ENCODE measurements at regions not wholly inside any gene's neighbourhood (a gene's known extent, or its start where the extent isn't known, plus 50 kb on each side); places are given as distances from the start of the nearest gene placed in this dataset.

GRCh38 chr14:62409626-62410300 lies 635.5 kb downstream of the KCNH5 start:
- H3K27me3 ChIP-seq (ENCODE audit: control insufficient read depth, insufficient read depth, low read length), result no peaks in the 10 kb centered on the region
- H3K36me3 ChIP-seq (ENCODE audit: control insufficient read depth, insufficient read depth, low read length), result no peaks in the 10 kb centered on the region
- no peak overlapping the region for H3K4me3 ChIP-seq (ENCODE audit: low read depth, low read length)
- no peak for TF ChIP-seq CTCF (IDR thresholded peaks at IDR 0.05; ENCODE audit: insufficient read depth, low read length, severe bottlenecking)
- DNase-seq (ENCODE audit: low read depth) (peak; percentile 76), FAIRE-seq (no peak)

GRCh38 chr14:62420847-62421246 lies 624.4 kb downstream of the KCNH5 start:
- Histone ChIP-seq H3K36me3 (ENCODE audit: control insufficient read depth, insufficient read depth, low read length) (no peaks in the 10 kb centered on the region), H3K27me3 (ENCODE audit: control insufficient read depth, insufficient read depth, low read length) (no peaks in the 10 kb centered on the region), H3K4me3 (ENCODE audit: low read depth, low read length) (no peak overlapping the region)
- no peak for TF ChIP-seq CTCF (IDR thresholded peaks at IDR 0.05; ENCODE audit: insufficient read depth, low read length, severe bottlenecking)
- no peak for DNase-seq (ENCODE audit: low read depth)
- FAIRE-seq, result no peak

GRCh38 chr14:62428429-62429203 lies 616.6 kb downstream of the KCNH5 start:
- TF ChIP-seq CTCF (IDR thresholded peaks at IDR 0.05; ENCODE audit: insufficient read depth, low read length, severe bottlenecking), result no peak
- FAIRE-seq, result no peak
- H3K36me3 ChIP-seq (ENCODE audit: control insufficient read depth, insufficient read depth, low read length), result no peaks in the 10 kb centered on the region
- H3K27me3 ChIP-seq (ENCODE audit: control insufficient read depth, insufficient read depth, low read length), result no peaks in the 10 kb centered on the region
- H3K4me3 ChIP-seq (ENCODE audit: low read depth, low read length), result no peak overlapping the region
- DNase-seq (ENCODE audit: low read depth), result peak; percentile 84

- Histone ChIP-seq H3K27me3 (ENCODE audit: control insufficient read depth, insufficient read depth, low read length) (no peaks in the 10 kb centered on the region), H3K36me3 (ENCODE audit: control insufficient read depth, insufficient read depth, low read length) (no peaks in the 10 kb centered on the region), H3K4me3 (ENCODE audit: low read depth, low read length) (no peak overlapping the region)
- no peak for DNase-seq (ENCODE audit: low read depth)
- FAIRE-seq, result no peak
- no peak for TF ChIP-seq CTCF (IDR thresholded peaks at IDR 0.05; ENCODE audit: insufficient read depth, low read length, severe bottlenecking)
Measured at GRCh38 chr14:62429683-62430082, 615.6 kb downstream of the KCNH5 start.

- FAIRE-seq, result no peak
- TF ChIP-seq CTCF (IDR thresholded peaks at IDR 0.05; ENCODE audit: insufficient read depth, low read length, severe bottlenecking), result no peak
- DNase-seq (ENCODE audit: low read depth), result no peak
- Histone ChIP-seq H3K27me3 (ENCODE audit: control insufficient read depth, insufficient read depth, low read length) (no peaks in the 10 kb centered on the region), H3K36me3 (ENCODE audit: control insufficient read depth, insufficient read depth, low read length) (no peaks in the 10 kb centered on the region), H3K4me3 (ENCODE audit: low read depth, low read length) (no peak overlapping the region)
Measured at GRCh38 chr14:62431496-62431895, 613.8 kb downstream of the KCNH5 start.

Data from bronchial epithelial cell (primary cell).